K562 (cell line): ENCODE measurements at regions not wholly inside any gene's neighbourhood (a gene's known extent, or its start where the extent isn't known, plus 50 kb on each side); places are given as distances from the start of the nearest gene placed in this dataset.

Source experiments
- ATAC-seq: fragments of 200-7000 bp; cut with Tn5 transposase; 3 replicates; pipeline ENCODE4 v1.9.1; 2020; ENCODE audit warnings: moderate library complexity
- BruUV-seq: library from RNA; stranded (reverse); fragments of 400-500 nt; replicated peaks from 2 replicates; lab custom pipeline; 2021; lab: Mats Ljungman, UMichigan
- CTCF ChIA-PET: fragments of 300-600 bp; formaldehyde crosslinking; extraction: SDS; loops from one replicate; lab custom pipeline; 2021; ENCODE audit warnings: low intra/inter-chr PET ratio; lab: Yijun Ruan, JAX
- POLR2A ChIA-PET: fragments of 300-600, 350-650 bp; sonication (Branson Sonifier 250); formaldehyde crosslinking; extraction: SDS; loops from one replicate; lab custom pipeline; 2021; ENCODE audit warnings: antibody characterized with exemption, inconsistent platforms; lab: Yijun Ruan, JAX
- DNase-seq, 4 experiments: peaks; one replicate each; pipeline versions ENCODE4 v3.0.0 to v3.0.0-alpha.2; 2011 to 2018; ENCODE audit warnings: low spot score in 3 of 4, mixed read lengths in 3 of 4; ENCODE audit errors: extremely low read depth in 1 of 4
- FAIRE-seq: peaks from 2 replicates; lab custom pipeline; 2011; peaks lifted over from hg19 to GRCh38; lab: Jason Lieb, UNC
- H2AFZ ChIP-seq: 2 replicates; pipeline ENCODE4 v1.6.0; 2011; ENCODE audit warnings: low read depth, low read length, control low read depth, inconsistent platforms
- H3K27ac ChIP-seq: fragments of 200-600 bp; 3 replicates; pipeline ENCODE4 v1.8.0; 2011; ENCODE audit warnings: low read depth, mild to moderate bottlenecking, control low read depth, inconsistent platforms, low read length, moderate library complexity, mixed read lengths; ENCODE audit errors: extremely low read depth
- H3K27me3 ChIP-seq, 2 experiments: fragments of 300-600 bp in 1 of 2; 2 replicates in 1 of 2; 3 replicates in 1 of 2; pipeline versions ENCODE4 v1.6.0 to v1.8.0; 2011; ENCODE audit warnings: inconsistent platforms in 2 of 2, low read length in 2 of 2, mild to moderate bottlenecking in 1 of 2, mixed read lengths in 1 of 2, moderate library complexity in 1 of 2; ENCODE audit not compliant: control insufficient read depth in 2 of 2, insufficient read depth in 2 of 2
- H3K36me3 ChIP-seq: fragments of 300-600 bp; 3 replicates; pipeline ENCODE4 v1.8.0; 2011; ENCODE audit warnings: mild to moderate bottlenecking, low read length, inconsistent platforms; ENCODE audit not compliant: control insufficient read depth, insufficient read depth
- H3K4me1 ChIP-seq, 2 experiments: fragments of 200-600 bp in 1 of 2; replicated peaks in 1 of 2; 2 replicates in 1 of 2; 3 replicates in 1 of 2; pipeline versions ENCODE4 v1.5.1 to v1.8.0; 2011; ENCODE audit warnings: inconsistent platforms in 2 of 2, low read length in 2 of 2, mild to moderate bottlenecking in 1 of 2, mixed read lengths in 1 of 2, moderate library complexity in 1 of 2; ENCODE audit not compliant: control insufficient read depth in 2 of 2, insufficient read depth in 2 of 2
- H3K4me2 ChIP-seq: 2 replicates; pipeline ENCODE4 v1.6.1; 2011; ENCODE audit warnings: low read length, control low read depth, inconsistent platforms, mixed read lengths; ENCODE audit not compliant: insufficient read depth
- H3K4me3 ChIP-seq: fragments of 200-600 bp; sonication (generic), shearing (Covaris generic); 2 replicates; pipeline ENCODE4 v1.5.1; 2016; ENCODE audit warnings: control low read depth, inconsistent platforms
- H3K79me2 ChIP-seq: fragments of 200-600 bp; 3 replicates; pipeline ENCODE4 v1.8.0; 2011; ENCODE audit warnings: low read length, inconsistent platforms; ENCODE audit not compliant: control insufficient read depth, insufficient read depth
- H3K9ac ChIP-seq, 2 experiments: 2 replicates each; pipeline versions ENCODE4 v1.6.0 to v1.6.1; 2011; ENCODE audit warnings: low read depth in 2 of 2, low read length in 2 of 2, control low read depth in 1 of 2, inconsistent platforms in 1 of 2, mild to moderate bottlenecking in 1 of 2, mixed read lengths in 1 of 2; ENCODE audit not compliant: insufficient read depth in 1 of 2
- H3K9me1 ChIP-seq: one replicate; pipeline ENCODE4 v1.6.0; 2011; ENCODE audit warnings: inconsistent platforms, mild to moderate bottlenecking, low read length, moderate library complexity; ENCODE audit not compliant: control insufficient read depth, insufficient read depth
- H3K9me3 ChIP-seq: replicated peaks from 2 replicates; pipeline ENCODE4 v1.5.1; 2011; ENCODE audit warnings: low read depth, low read length, inconsistent platforms; ENCODE audit not compliant: control insufficient read depth, insufficient read depth
- H4K20me1 ChIP-seq: replicated peaks from 2 replicates; pipeline ENCODE4 v1.6.1; 2011; ENCODE audit warnings: low read length, inconsistent platforms, mixed read lengths; ENCODE audit not compliant: control insufficient read depth, insufficient read depth
- ATF1 ChIP-seq, 2 experiments: fragments of 450-650 bp in 1 of 2; IDR thresholded peaks; 2 replicates each; pipeline ENCODE4 v1.6.1; 2016; ENCODE audit warnings: missing compliant biosample characterization in 1 of 2, missing genetic modification characterization in 1 of 2
- HDAC8 ChIP-seq: fragments of 450-650 bp; IDR thresholded peaks from 2 replicates; pipeline ENCODE4 v1.6.1; 2016; ENCODE audit warnings: mild to moderate bottlenecking, missing genetic modification characterization, moderate library complexity, missing compliant biosample characterization
- HNRNPK ChIP-seq: fragments of 200-400 bp; formaldehyde crosslinking; IDR thresholded peaks from one replicate; pipeline ENCODE4 v1.6.1; 2018; ENCODE audit warnings: mild to moderate bottlenecking, low read depth, low read length; ENCODE audit not compliant: poor library complexity, severe bottlenecking
- RAD21 ChIP-seq, 2 experiments: fragments of 250-450 bp in 1 of 2; fragments of 450-650 bp in 1 of 2; sonication (Bioruptor Pico) in 1 of 2; formaldehyde crosslinking in 1 of 2; IDR thresholded peaks in 1 of 2; conservative IDR thresholded peaks in 1 of 2; 2 replicates each; pipeline versions ENCODE4 v1.4.0 to v1.8.0; 2020 to 2022; ENCODE audit warnings: mild to moderate bottlenecking in 2 of 2, moderate library complexity in 1 of 2
- SIN3A ChIP-seq, 2 experiments: fragments of 150-350 bp in 1 of 2; IDR thresholded peaks; 2 replicates each; pipeline ENCODE4 v1.6.1; 2011 to 2016; ENCODE audit warnings: borderline replicate concordance in 2 of 2, low read depth in 2 of 2, low read length in 2 of 2, mild to moderate bottlenecking in 2 of 2, moderate library complexity in 2 of 2; ENCODE audit not compliant: control insufficient read depth in 1 of 2
- SMARCC2 ChIP-seq: fragments of 450-650 bp; IDR thresholded peaks from 2 replicates; pipeline ENCODE4 v1.6.1; 2017; ENCODE audit warnings: antibody characterized with exemption, moderate library complexity, mild to moderate bottlenecking, low read depth
- SRF ChIP-seq, 2 experiments: fragments of 250-450, 450-650 bp in 1 of 2; sonication (Bioruptor Pico) in 1 of 2; sonication (generic) in 1 of 2; formaldehyde crosslinking; IDR thresholded peaks; 2 replicates each; pipeline versions ENCODE4 v1.5.0 to v1.5.1; 2020 to 2022; ENCODE audit warnings: mild to moderate bottlenecking in 1 of 2, missing genetic modification reagents in 1 of 2
- ZFP1 ChIP-seq: fragments of 450-650 bp; formaldehyde crosslinking; IDR thresholded peaks from 2 replicates; pipeline ENCODE4 v1.4.0; 2020; ENCODE audit warnings: mild to moderate bottlenecking, mixed read lengths
- ZNF444 ChIP-seq: fragments of 250-450 bp; sonication (Bioruptor Pico); IDR thresholded peaks from 2 replicates; pipeline ENCODE4 v1.4.0; 2020; ENCODE audit warnings: mild to moderate bottlenecking, moderate library complexity
- ZZZ3 ChIP-seq: fragments of 450-650 bp; IDR thresholded peaks from 2 replicates; pipeline ENCODE4 v1.6.1; 2016; ENCODE audit warnings: antibody characterized with exemption, mild to moderate bottlenecking, moderate library complexity
- WGBS: fragments of 100-300 bp; shearing (Covaris generic); methylation state at CpG from one replicate; pipeline ENCODE4 v1.1.6; 2016; ENCODE audit warnings: low coverage, mixed read lengths; ENCODE audit not compliant: insufficient coverage; ENCODE audit errors: missing lambda C conversion rate; 5-methylcytosine and 5-hydroxymethylcytosine counted together
- in situ Hi-C: fragments of 300-500 bp; cut with MboI; formaldehyde crosslinking; loops from 4 replicates; pipeline ENCODE4 v1.15.0; 2018; ENCODE audit warnings: inconsistent platforms, mixed read lengths
- intact Hi-C: fragments of 100-400 bp; cut with micrococcal nuclease; formaldehyde crosslinking; loops from 2 replicates; pipeline ENCODE4 v1.14.2; 2022
- TF ChIP-seq, protein P1 (sequence below): fragments of 250-450 bp; sonication (Bioruptor Pico); IDR thresholded peaks from 2 replicates; pipeline ENCODE4 v1.4.0; 2020

DNA sequence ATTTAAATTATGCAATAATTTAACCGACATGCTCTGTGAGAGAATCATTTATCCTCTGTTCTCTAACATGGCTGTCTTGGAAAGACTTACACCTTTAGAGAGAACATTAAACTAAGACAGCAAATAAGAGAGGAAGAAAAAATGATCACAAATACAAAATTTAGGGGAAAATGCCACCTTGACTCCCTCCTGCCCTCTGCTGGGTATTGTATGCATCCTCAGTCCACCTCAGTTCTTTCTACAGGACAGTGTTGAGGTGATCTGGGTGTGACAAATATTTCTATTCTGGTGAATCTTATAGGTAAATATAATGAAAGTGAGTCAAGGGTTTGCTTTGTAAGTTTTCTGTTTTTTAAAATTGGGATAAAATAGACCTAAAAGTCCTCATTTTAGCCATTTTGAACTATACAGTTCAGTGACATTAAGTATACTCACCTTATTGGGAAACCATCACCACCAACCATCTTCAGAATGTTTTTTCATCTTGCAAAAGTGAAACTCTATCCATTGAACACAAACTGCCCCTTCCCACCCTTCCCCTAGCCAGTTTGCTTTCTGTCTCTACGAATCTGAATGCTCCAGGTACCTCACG is 61.5 kb upstream of the ELMO1 start (continued):
- peak; percentile 59 to 69 for TF ChIP-seq RAD21 (CRISPR knock-in tag; conservative IDR thresholded peaks at IDR 0.05 in 1 of 2, IDR thresholded peaks at IDR 0.05 in 1 of 2)

DNA sequence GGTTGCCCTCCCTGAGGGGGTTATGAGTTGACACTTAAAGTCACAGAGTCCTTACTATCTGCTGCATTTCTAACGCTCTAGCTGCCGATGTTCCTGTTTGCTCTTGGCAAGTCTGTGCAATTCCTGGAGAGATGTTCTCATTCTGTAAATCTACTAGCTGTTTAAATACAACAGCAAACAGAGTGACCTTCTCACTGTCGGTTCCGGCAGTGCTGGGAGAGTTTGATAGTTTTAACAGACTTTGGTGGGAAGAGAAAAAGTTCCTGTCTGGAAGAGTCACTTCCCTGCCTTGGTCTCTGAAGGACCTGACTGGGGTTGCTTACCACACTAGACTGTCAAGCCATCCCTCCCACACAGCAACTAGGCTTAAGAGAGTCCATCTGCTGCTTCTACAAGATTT is 63.3 kb upstream of the ELMO1 start:
- CTCF ChIA-PET, result no interaction called here
- BruUV-seq, result no TSS peak
- H3K36me3 ChIP-seq, result no peaks in the 10 kb centered on the region
- 0% methylated on average over 4 of the region's 4 CpGs for WGBS
- no peak overlapping the region for H3K4me3 ChIP-seq
- H3K9me3 ChIP-seq, result no peaks in the 10 kb centered on the region
- ATAC-seq, result no peak
- intact Hi-C loops (loop anchor here (2.0 kb wide), 1 partner anchor 303 kb away; no protein-coding TSS in a partner anchor), in situ Hi-C loops (no loop called here)
- H3K4me1 ChIP-seq, result no peaks in the 10 kb centered on the region
- no peaks in the 10 kb centered on the region for H4K20me1 ChIP-seq
- peaks cover 0 to 10% of the 10 kb centered on the region in 2 experiments; a peak in 2 of 5 replicates for H3K27me3 ChIP-seq
- H3K4me2 ChIP-seq, result no peak overlapping the region
- H3K79me2 ChIP-seq, result no peaks in the 10 kb centered on the region
- no peaks in the 10 kb centered on the region for H3K9me1 ChIP-seq
- no peak for TF ChIP-seq SMARCC2
- no peak for TF ChIP-seq HNRNPK
- TF ChIP-seq HDAC8 (tag), result no peak
- no peak for TF ChIP-seq ZFP1 (CRISPR knock-in tag)
- TF ChIP-seq, protein P1, sequence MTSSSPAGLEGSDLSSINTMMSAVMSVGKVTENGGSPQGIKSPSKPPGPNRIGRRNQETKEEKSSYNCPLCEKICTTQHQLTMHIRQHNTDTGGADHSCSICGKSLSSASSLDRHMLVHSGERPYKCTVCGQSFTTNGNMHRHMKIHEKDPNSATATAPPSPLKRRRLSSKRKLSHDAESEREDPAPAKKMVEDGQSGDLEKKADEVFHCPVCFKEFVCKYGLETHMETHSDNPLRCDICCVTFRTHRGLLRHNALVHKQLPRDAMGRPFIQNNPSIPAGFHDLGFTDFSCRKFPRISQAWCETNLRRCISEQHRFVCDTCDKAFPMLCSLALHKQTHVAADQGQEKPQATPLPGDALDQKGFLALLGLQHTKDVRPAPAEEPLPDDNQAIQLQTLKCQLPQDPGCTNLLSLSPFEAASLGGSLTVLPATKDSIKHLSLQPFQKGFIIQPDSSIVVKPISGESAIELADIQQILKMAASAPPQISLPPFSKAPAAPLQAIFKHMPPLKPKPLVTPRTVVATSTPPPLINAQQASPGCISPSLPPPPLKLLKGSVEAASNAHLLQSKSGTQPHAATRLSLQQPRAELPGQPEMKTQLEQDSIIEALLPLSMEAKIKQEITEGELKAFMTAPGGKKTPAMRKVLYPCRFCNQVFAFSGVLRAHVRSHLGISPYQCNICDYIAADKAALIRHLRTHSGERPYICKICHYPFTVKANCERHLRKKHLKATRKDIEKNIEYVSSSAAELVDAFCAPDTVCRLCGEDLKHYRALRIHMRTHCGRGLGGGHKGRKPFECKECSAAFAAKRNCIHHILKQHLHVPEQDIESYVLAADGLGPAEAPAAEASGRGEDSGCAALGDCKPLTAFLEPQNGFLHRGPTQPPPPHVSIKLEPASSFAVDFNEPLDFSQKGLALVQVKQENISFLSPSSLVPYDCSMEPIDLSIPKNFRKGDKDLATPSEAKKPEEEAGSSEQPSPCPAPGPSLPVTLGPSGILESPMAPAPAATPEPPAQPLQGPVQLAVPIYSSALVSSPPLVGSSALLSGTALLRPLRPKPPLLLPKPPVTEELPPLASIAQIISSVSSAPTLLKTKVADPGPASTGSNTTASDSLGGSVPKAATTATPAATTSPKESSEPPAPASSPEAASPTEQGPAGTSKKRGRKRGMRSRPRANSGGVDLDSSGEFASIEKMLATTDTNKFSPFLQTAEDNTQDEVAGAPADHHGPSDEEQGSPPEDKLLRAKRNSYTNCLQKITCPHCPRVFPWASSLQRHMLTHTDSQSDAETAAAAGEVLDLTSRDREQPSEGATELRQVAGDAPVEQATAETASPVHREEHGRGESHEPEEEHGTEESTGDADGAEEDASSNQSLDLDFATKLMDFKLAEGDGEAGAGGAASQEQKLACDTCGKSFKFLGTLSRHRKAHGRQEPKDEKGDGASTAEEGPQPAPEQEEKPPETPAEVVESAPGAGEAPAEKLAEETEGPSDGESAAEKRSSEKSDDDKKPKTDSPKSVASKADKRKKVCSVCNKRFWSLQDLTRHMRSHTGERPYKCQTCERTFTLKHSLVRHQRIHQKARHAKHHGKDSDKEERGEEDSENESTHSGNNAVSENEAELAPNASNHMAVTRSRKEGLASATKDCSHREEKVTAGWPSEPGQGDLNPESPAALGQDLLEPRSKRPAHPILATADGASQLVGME, result no peak
- TF ChIP-seq ATF1 (CRISPR knock-in tag; IDR thresholded peaks at IDR 0.05), result no peak
- TF ChIP-seq ATF1 (tag; IDR thresholded peaks at IDR 0.05), result no peak
- TF ChIP-seq SIN3A (IDR thresholded peaks at IDR 0.05; ENCODE audit: borderline replicate concordance in 2 of 2, control insufficient read depth in 1 of 2, low read depth in 2 of 2, low read length in 2 of 2), result no peak
- no peak for TF ChIP-seq SRF (CRISPR knock-in tag; IDR thresholded peaks at IDR 0.05)
- TF ChIP-seq ZZZ3, result no peak
- TF ChIP-seq ZNF444 (CRISPR knock-in tag), result no peak
- H2AFZ ChIP-seq, result no peak overlapping the region
- no peak for DNase-seq
- no peak for FAIRE-seq
- H3K27ac ChIP-seq, result no peak overlapping the region
- H3K9ac ChIP-seq, result no peak overlapping the region
- POLR2A ChIA-PET, result no interaction called here
